ENCODE measurements at regions not wholly inside any gene's neighbourhood (a gene's known extent, or its start where the extent isn't known, plus 50 kb on each side); places are given as distances from the start of the nearest gene placed in this dataset.

GRCh38 chr21:25383545-25383944, 223.7 kb downstream of the MRPL39 start:
- ATAC-seq (no peak), DNase-seq (no peak)
- Mint-ChIP-seq H3K9me3 (ENCODE audit: low read depth) (no peaks in the 10 kb centered on the region), H3K27me3 (peaks cover 11% of the 10 kb centered on the region), H3K27ac (no peak overlapping the region), H3K4me1 (peaks cover 5% of the 10 kb centered on the region), H3K36me3 (no peaks in the 10 kb centered on the region), H3K4me3 (no peak overlapping the region)
- CTCF ChIA-PET: no interaction called here

- CTCF ChIA-PET: interaction anchor here (1.4 kb wide), 1 partner anchor 12 kb away, joined by 3 read pairs; no protein-coding TSS in a partner anchor
- Mint-ChIP-seq H3K27me3 (peaks cover 11% of the 10 kb centered on the region), H3K4me1 (peaks cover 12% of the 10 kb centered on the region), H3K4me3 (no peak overlapping the region), H3K9me3 (ENCODE audit: low read depth) (peaks cover 4% of the 10 kb centered on the region), H3K36me3 (peaks cover 2% of the 10 kb centered on the region), H3K27ac (no peak overlapping the region)
- ATAC-seq: no peak
- no peak for DNase-seq
Observed at GRCh38 chr21:25381936-25382452, 225.3 kb downstream of the MRPL39 start.

GRCh38 chr21:25375675-25376074, 231.6 kb downstream of the MRPL39 start:
- DNase-seq (no peak), ATAC-seq (no peak)
- H3K27me3 Mint-ChIP-seq: peaks cover 10% of the 10 kb centered on the region
- CTCF ChIA-PET: no interaction called here
- H3K27ac Mint-ChIP-seq: no peak overlapping the region
- peaks cover 4% of the 10 kb centered on the region for H3K9me3 Mint-ChIP-seq (ENCODE audit: low read depth)
- no peak overlapping the region for H3K4me3 Mint-ChIP-seq
- H3K36me3 Mint-ChIP-seq: peaks cover 2% of the 10 kb centered on the region
- peaks cover 9% of the 10 kb centered on the region for H3K4me1 Mint-ChIP-seq

- no peak overlapping the region for H3K27ac Mint-ChIP-seq
- H3K4me3 Mint-ChIP-seq: no peak overlapping the region
- DNase-seq: no peak
- peaks cover 2% of the 10 kb centered on the region for H3K36me3 Mint-ChIP-seq
- peaks cover 4% of the 10 kb centered on the region for H3K9me3 Mint-ChIP-seq (ENCODE audit: low read depth)
- ATAC-seq: no peak
- H3K27me3 Mint-ChIP-seq: peaks cover 3% of the 10 kb centered on the region
- H3K4me1 Mint-ChIP-seq: peaks cover 9% of the 10 kb centered on the region
- CTCF ChIA-PET: no interaction called here
Observed at GRCh38 chr21:25373126-25374082, 233.9 kb downstream of the MRPL39 start.

GRCh38 chr21:25371841-25372425, 235.3 kb downstream of the MRPL39 start:
- CTCF ChIA-PET: no interaction called here
- Mint-ChIP-seq H3K27ac (no peak overlapping the region), H3K4me3 (no peak overlapping the region), H3K27me3 (peaks cover 3% of the 10 kb centered on the region), H3K4me1 (peaks cover under 1% of the 10 kb centered on the region), H3K36me3 (no peaks in the 10 kb centered on the region), H3K9me3 (ENCODE audit: low read depth) (no peaks in the 10 kb centered on the region)
- DNase-seq (no peak), ATAC-seq (no peak)

- ATAC-seq: no peak
- Mint-ChIP-seq H3K27ac (no peak overlapping the region), H3K4me3 (no peak overlapping the region), H3K36me3 (no peaks in the 10 kb centered on the region), H3K27me3 (peaks cover 3% of the 10 kb centered on the region), H3K4me1 (no peaks in the 10 kb centered on the region), H3K9me3 (ENCODE audit: low read depth) (no peaks in the 10 kb centered on the region)
- CTCF ChIA-PET: interaction anchor here (1.1 kb wide), 1 partner anchor 12 kb away, joined by 3 read pairs; no protein-coding TSS in a partner anchor
- DNase-seq: no peak
Observed at GRCh38 chr21:25370311-25370744, 237.0 kb downstream of the MRPL39 start.

- ATAC-seq: no peak
- CTCF ChIA-PET: interaction anchor here (1.1 to 1.7 kb wide), 3 partner anchors 9 to 16 kb away, joined by 3 to 8 read pairs (median 4); no protein-coding TSS in a partner anchor
- Mint-ChIP-seq H3K36me3 (no peaks in the 10 kb centered on the region), H3K27me3 (peaks cover 2% of the 10 kb centered on the region), H3K9me3 (ENCODE audit: low read depth) (no peaks in the 10 kb centered on the region), H3K4me1 (no peaks in the 10 kb centered on the region), H3K27ac (no peak overlapping the region), H3K4me3 (no peak overlapping the region)
- no peak for DNase-seq
Observed at GRCh38 chr21:25369524-25370300, 237.6 kb downstream of the MRPL39 start.

GRCh38 chr21:25368531-25368930, 238.8 kb downstream of the MRPL39 start:
- Mint-ChIP-seq H3K27me3 (no peaks in the 10 kb centered on the region), H3K9me3 (ENCODE audit: low read depth) (no peaks in the 10 kb centered on the region), H3K4me3 (no peak overlapping the region), H3K4me1 (no peaks in the 10 kb centered on the region), H3K36me3 (no peaks in the 10 kb centered on the region), H3K27ac (no peak overlapping the region)
- ATAC-seq: no peak
- no peak for DNase-seq
- CTCF ChIA-PET: interaction anchor here (1.3 to 1.7 kb wide), 2 partner anchors 8 to 17 kb away, joined by 4 to 8 read pairs; no protein-coding TSS in a partner anchor

- CTCF ChIA-PET: no interaction called here
- H3K27me3 Mint-ChIP-seq: no peaks in the 10 kb centered on the region
Observed at GRCh38 chr21:25366116-25366515, 241.2 kb downstream of the MRPL39 start.

GRCh38 chr21:25362375-25363267, 244.7 kb downstream of the MRPL39 start:
- no peak overlapping the region for H3K4me3 Mint-ChIP-seq
- peaks cover 3% of the 10 kb centered on the region for H3K4me1 Mint-ChIP-seq
- H3K36me3 Mint-ChIP-seq: no peaks in the 10 kb centered on the region
- H3K27ac Mint-ChIP-seq: no peak overlapping the region
- CTCF ChIA-PET: no interaction called here
- DNase-seq: no peak
- H3K9me3 Mint-ChIP-seq (ENCODE audit: low read depth): no peaks in the 10 kb centered on the region
- H3K27me3 Mint-ChIP-seq: no peaks in the 10 kb centered on the region
- ATAC-seq: no peak

More at GRCh38 chr21:25366116-25366515, 241.2 kb downstream of the MRPL39 start:
- Mint-ChIP-seq H3K4me1 (peaks cover 3% of the 10 kb centered on the region), H3K9me3 (ENCODE audit: low read depth) (no peaks in the 10 kb centered on the region), H3K27ac (no peak overlapping the region), H3K36me3 (no peaks in the 10 kb centered on the region), H3K4me3 (no peak overlapping the region)
- ATAC-seq (no peak), DNase-seq (no peak)

- CTCF ChIA-PET: interaction anchor here (1.7 kb wide), 1 partner anchor 24 kb away, joined by 8 read pairs; no protein-coding TSS in a partner anchor
- H3K27me3 Mint-ChIP-seq: peaks cover 2% of the 10 kb centered on the region
- peaks cover 3% of the 10 kb centered on the region for H3K4me1 Mint-ChIP-seq
- H3K9me3 Mint-ChIP-seq (ENCODE audit: low read depth): no peaks in the 10 kb centered on the region
- no peak overlapping the region for H3K4me3 Mint-ChIP-seq
- H3K36me3 Mint-ChIP-seq: no peaks in the 10 kb centered on the region
- DNase-seq (no peak), ATAC-seq (no peak)
- no peak overlapping the region for H3K27ac Mint-ChIP-seq
Observed at GRCh38 chr21:25361765-25362164, 245.5 kb downstream of the MRPL39 start.

- no peaks in the 10 kb centered on the region for H3K9me3 Mint-ChIP-seq (ENCODE audit: low read depth)
- no peak overlapping the region for H3K4me3 Mint-ChIP-seq
- CTCF ChIA-PET: interaction anchor here (1.7 to 2.5 kb wide), 3 partner anchors 8 to 24 kb away, joined by 4 to 8 read pairs (median 8); no protein-coding TSS in a partner anchor
- H3K27me3 Mint-ChIP-seq: peaks cover 2% of the 10 kb centered on the region
- no peak overlapping the region for H3K27ac Mint-ChIP-seq
- DNase-seq: no peak
- peaks cover 3% of the 10 kb centered on the region for H3K4me1 Mint-ChIP-seq
- H3K36me3 Mint-ChIP-seq: no peaks in the 10 kb centered on the region
- no peak for ATAC-seq
Observed at GRCh38 chr21:25361097-25361496, 246.2 kb downstream of the MRPL39 start.
